ENCODE measurements at regions not wholly inside any gene's neighbourhood (a gene's known extent, or its start where the extent isn't known, plus 50 kb on each side); places are given as distances from the start of the nearest gene placed in this dataset.

DNA sequence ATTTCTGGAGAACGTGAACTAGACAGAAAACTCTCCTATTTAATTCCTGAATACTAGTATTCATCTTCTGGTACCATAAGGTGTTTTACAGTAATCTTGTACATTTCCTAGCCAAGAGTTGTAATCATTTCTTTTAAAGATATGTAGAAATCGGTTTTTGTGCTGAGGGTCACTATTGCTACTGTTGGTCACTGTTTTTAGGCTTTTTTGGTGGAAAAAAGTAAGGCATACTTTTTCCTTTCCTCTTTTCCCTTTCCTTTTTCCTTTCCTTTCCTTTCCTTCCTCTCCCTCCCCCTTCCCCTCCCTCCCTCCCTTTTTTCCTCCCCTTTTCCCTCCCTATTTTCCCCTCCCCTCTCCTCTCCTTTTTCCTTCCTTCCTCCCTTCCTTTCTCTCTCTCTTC lies 706.4 kb upstream of the GOT2 start:
- DNase-seq, result no peak

DNA sequence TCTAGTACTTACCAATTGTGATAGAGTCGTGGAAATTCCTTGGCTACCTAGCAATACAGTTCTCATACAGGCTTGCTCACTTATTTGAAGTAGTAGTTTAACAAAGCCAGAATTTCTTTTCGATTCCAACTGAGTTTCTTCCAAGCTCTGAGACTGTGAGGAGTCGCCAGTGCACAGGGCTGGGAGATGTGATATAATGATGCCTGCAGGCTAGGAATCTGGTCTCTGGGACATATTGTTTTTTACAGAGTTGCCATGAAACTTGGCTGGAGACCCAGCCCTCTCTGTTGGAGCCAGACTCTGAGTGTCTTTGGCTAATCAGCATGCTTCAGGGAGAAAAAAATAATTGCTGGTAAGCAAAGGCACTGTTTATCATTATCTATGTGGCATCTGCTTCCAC lies 698.8 kb upstream of the GOT2 start:
- no peak for DNase-seq

DNA sequence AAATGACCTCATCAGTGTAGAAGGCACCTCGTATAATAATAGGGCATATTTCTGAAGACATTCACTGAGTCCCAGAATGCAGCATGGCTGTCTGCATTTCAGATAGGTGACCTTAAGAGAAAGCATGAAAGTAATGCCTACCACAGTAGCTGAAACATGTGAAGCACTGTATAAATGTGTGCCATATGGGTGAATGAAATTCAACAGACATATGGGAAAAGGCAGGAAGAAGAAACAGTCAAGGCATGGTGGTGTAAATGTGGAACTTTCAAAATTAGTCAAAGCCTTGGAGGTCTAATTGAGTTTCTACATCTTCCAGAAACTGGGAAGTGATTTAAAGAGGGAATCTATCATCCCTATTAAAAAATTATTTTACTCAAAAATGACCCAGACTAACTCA lies 698.2 kb upstream of the GOT2 start:
- no peak for DNase-seq

DNA sequence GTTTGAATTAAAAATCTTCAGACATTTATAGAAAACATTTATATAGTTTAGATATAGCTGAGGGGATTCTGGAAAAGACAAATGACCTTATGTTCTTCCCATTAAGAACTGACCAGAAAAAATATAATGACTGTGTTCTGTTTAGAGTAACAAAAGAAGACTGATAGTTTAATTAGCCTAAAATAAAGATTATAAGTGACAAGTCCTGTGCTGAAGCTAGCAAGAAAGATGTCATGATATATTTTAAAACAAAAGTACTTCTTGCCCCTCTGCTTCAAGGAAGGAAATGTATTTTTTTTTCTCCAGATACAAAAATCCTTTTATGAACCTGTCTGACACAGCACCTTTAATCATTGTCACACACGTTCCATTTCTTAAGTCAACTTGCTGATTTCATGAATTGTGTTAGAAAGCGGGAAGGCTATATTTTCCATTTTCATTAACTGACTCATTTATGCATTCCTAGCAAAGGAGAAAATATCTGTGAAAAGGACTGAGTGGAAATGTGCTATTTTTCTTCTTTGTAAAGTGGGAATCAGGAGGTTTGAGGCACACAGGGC lies 690.7 kb upstream of the GOT2 start:
- DNase-seq, result no peak

DNA sequence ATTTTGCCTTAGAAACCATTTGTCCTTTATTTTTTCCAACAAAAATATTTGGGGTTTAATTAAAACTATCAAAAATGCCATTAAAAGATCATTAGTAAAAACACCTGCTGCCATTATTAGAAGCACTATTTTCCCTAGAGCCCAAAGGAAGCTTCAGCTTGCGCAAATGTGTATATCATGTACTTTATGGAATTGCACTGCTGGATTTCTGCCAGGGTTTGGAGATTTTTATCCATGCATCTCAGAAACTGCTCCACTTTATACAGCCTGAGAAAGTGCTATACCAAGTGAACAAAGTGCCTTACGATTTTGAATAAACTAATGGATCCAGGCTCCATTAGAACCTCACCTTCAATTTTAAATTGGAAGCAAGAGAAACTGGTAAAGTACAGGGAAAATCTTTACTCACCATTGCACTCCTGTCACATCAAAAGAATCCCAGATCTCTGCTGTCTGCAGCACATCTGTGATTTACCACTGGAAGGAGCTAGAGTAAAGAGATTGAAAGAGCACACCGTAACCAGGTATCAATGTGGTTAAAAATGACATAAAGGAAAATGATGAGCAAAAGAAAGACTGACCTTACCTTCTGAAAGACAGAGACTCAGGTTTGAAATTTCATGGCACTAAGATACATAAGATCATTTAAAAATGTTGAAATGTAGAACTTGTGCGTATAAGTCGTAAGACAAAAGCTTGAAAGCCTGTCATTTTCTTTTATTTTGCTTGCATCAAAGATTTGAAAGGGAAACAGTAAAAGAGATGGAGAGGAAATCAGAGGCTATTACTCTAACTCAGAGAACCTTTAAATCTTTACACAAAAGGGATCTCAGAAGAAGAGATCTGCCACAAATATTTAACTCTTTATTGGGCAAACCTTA lies 678.1 kb upstream of the GOT2 start:
- DNase-seq, result no peak

DNA sequence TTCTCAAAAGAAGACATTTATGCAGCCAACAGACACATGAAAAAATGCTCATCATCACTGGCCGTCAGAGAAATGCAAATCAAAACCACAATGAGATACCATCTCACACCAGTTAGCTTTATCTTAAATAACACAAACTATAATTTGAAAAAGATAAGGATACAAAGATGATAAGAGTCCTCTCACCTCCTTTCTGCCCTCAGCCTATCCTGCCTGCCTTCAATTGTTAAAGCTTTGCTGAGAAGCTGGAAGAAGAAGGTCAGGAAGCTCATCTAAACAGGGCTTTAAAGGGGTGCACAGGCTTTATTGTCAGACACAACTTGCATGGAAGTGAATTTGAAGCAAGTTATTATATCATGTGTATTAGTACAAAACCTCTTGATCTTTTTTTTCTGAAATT lies 676.3 kb upstream of the GOT2 start:
- no peak for DNase-seq

DNA sequence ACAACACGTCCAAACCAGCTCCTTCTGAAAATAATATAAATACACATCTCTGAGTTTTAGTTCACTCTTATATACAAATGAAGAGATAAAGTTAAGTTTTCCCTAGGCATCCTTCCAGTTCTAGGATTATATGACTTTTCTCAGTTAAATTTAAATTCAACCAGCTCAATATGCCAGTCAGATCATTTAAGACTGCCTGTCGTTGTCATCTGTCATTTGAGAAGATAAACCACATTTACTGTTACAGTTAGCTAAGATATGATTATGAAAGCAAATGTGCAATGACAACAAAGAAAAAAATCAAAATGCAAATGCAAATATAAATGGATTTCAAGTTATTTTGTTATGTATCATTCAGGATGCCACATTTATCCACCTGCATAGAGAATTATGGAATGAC lies 671.7 kb upstream of the GOT2 start:
- no peak for DNase-seq

DNA sequence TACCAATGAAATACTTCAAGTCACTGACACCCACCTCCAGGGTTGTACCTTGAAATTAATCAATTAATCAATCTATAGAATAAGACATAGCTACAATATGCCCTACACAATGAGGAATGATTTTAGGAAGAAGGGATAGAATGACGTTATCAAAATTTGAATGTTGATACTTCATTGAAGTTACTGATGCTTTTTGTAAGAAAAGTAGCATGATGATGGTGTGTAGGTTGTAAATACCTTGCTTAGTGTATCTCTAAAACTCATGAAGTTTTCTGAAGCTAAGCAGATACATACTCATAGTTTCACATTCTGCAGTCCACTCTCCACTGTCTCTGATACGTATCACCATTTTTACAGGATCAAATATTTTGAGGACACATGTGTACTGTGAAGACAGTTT lies 670.4 kb upstream of the GOT2 start:
- no peak for DNase-seq

DNA sequence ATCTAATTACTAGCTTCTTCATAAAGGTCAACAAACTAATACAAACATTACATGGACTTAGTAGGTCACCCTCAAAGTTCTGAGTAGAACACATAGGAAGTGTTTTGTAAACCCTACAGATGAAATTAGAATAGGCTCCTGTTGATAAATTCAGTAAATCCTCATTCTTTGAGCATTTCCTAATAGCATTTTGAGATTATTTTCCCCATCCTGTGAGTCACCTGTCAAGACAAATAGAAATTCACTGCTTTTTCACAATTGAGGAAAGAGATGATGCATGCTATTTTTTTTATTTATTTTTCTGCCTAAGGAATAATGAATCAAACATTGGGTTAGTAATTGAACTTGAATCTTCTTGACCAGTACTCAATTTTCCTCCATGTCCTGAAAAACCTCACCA lies 666.7 kb upstream of the GOT2 start:
- no peak for DNase-seq

DNA sequence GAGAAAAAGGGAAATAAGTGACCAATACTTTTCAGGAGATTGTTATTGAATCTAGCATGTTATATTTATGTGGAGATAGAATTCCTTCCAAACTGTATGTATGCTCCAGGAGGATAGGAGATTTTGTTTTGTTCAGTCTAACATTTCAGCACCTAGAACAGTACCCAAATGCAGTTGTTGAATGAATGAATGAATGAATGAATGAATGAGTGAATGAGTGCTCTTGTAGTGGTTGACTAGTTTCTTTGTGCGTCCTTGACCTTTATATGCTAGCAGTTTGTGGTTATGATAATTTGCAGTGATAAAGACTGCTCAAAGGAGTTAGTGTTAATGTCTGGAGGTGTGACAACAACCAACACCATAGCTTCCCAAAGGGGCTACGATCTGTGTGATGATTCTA lies 663.5 kb upstream of the GOT2 start:
- no peak for DNase-seq

DNA sequence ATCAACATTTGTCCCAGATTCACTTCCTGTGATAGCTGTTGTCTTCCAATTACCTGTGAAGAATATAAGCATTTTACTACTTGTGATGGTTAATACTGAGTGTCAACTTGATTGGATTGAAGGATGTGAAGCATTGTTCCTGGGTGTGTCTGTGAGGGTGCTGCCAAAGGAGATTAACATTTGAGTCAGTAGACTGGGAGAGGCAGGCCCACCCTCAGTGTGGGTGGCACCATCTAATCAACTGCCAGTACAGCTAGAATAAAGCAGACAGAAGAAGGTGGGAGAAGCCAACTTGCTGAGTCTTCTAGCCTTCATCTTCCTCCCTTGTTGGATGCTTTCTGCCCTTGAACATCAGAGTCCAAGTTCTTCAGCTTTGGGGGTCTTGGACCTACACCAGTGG lies 660.4 kb upstream of the GOT2 start:
- no peak for DNase-seq

DNA sequence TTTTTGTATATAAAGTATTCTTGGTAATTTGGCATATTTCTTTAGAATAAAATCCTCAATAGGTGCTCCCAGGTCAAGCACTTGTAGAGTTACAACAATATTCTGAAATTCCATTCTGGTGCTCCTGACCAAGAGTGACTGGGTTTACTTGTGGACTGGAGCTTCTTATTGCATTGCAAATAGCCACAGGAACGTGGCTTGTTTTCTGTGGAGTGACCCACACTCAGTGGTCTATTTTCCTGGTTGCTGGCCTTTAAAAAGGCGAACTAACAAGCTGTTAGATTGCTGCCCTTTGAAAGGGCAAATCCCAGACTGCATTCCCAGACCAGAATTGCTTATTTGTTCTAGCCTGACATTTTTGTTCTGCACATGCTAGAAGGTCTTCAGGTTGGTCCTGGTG lies 658.8 kb upstream of the GOT2 start:
- no peak for DNase-seq

DNA sequence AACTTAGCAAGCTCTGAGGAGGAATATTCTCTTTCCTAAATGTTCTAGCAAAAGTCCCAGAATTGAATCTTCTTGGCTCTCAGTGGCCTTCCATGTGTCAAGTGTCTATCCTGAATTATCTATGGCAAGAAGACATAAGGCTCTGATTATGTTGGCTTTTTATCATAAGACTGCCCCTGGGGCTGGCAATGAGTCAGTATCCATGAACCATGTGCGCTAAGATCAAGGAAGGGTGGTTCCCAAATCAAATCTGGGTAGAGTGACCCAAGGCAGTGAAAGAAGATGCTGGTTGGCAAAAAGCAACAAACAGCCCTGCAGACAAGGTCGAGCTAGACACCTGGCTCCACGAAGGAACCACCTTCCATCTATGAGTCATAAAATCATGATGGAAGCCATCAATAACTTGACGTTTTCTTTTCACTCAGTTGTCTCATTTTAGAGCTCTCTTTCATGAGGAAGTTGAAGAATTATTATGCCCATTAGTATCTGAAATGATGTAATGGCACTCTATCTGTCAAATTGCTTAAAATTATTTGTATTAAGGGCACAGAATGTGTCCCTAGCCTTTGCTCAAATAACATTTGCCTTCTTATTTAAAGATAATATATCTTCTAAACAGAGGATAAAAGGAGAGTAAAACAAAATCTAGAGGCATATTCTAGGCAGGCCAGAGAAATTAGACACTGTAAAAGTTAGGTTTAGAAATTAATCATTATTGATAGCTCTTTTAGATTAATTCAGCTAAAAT lies 657.7 kb upstream of the GOT2 start:
- no peak for DNase-seq

DNA sequence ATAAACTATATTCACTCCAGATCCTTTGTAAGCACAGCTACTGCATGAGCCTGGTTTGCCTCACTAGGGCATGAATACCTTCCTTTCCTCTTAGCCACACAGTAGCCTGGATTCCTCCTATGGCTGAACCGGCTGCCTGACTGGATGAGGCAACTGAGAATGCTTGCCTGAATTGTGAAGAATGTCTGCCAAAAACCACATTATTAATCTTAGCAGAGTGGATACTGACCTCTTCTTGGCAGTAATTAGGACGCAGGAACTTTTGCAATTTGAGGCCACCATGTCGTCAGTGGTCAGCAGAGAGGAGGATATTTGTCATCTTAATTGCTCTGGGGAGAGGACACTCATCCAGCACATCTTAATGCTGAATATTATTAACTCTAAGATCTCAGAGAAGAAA lies 651.8 kb upstream of the GOT2 start:
- DNase-seq, result no peak

DNA sequence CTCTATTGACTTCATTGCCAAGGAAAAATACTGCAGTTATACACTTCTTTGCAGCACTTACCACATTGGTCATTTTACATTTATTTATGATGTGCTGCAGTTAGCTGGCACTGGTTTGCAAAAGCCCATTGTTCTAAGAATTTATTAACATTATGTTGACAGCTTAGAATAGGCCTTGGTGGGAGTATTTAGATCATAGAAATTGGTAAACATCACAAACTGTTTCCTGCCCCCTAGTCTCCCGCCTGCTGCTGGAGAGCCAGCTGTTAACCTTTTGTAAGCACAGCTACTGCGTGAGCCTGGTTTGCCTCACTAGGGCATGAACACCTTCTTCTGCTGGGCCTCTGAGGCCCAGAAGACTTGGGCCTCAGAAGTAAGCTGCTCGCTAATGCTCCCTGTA lies 651.4 kb upstream of the GOT2 start:
- no peak for DNase-seq

DNA sequence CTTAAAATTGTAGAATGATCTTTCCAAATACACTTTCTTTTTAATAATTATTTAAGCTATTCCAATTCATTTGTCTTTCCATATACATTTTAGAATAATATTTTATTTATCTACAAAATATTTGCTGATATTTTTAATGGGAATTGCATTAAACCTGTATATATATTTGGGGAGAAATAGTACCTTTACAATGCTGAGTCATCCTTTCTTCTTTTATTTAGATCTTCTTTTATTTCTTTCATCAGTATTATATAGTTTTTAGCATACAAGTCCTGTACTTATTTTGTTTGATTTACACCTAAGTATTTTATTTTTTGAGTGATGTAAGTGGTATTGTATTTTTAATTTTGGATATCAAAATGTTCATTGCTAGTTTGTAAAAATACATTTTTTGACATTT lies 639.5 kb upstream of the GOT2 start:
- no peak for DNase-seq

DNA sequence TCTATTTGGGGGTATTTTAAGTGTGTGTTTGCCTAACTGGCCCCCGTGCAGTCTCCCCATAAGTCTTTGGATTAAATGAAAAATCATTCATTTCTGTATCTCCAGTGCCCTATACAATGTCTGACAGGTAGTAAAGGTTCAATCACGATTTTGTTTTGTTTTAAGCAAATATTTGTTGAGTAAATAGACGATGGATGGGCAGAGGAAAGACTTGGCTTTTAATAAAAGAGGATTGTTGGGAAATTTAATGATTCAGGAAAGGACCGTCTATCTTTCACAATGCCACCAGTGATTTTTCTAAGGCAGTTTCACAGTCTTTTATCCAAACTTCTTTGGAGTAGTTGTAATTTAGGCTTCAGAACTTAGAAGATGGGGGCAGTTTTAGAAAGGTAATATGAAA lies 636.6 kb upstream of the GOT2 start:
- no peak for DNase-seq

DNA sequence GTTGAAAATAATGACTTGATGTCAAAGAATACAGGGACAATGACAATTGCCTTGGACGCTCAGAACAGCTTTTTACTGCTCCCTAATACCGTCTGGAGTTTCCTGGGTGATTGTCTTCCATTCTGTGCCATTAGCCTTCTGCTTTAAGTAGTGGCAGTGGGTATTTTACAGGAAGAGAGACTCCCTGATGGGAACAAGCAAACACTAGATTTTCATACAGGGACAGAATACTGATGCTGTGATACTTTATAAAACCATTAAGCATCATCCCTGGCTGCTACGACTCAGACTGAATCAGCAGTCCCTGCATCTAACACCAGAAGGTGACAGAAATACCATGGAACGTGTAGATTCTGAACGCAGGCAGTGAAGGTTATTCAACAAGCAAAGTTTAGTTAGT lies 635.4 kb upstream of the GOT2 start:
- DNase-seq, result no peak

DNA sequence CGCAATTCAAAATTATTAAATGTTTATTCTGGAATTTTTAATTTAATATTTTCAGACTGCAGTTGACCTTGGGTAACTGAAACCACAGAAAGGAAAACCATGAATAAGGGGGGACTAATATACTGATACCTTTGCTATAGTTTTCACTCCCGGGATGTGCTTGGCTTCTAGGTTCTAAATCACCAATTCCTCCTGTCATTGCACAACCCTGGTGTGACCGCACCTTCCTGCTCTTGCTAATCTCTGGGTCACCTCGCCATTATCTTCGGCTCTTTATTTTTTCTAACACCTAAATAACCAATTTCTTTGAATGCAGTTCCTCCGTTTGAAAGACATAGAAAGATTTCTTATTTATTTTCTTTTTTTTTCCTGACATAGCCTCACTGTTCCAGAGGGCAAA lies 634.5 kb upstream of the GOT2 start:
- DNase-seq, result no peak

DNA sequence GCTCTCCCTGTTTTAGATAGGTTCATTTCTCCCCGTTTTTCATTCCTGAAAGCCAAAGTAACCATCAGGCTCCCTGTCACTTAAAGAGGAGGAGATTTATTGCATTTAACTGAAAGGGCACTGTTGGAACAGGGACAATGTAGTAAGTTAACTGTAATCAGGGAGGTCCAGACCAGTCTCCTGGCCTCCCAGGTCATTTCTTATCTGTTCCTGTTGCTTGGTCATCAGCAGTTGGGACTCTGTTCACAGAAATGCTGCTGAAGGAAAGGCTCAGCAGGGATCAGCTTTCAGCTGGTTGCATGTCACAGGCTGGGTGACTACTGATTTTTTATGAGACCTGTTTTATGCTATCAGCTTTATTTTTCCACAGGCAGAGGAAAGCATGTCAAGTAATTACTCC lies 622.6 kb upstream of the GOT2 start:
- DNase-seq, result no peak

DNA sequence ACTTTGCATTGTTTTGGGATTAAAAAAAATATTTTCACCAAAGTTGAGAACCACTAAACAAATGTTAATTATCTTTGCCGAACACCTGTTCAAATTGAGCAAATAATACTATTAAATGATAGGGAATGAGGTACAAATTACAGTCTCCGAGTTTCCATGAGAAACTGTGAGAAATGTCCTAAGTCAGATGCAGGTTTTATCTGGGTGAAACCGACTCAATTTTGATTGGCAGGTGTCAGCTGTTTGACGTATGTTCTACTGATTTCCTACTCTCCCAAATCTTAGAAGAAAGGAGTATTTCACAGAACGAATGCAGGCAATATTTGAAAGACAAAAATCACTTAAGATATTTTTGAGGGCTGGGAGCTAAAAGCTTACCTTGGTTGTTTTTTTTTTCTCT lies 622.0 kb upstream of the GOT2 start:
- no peak for DNase-seq

DNA sequence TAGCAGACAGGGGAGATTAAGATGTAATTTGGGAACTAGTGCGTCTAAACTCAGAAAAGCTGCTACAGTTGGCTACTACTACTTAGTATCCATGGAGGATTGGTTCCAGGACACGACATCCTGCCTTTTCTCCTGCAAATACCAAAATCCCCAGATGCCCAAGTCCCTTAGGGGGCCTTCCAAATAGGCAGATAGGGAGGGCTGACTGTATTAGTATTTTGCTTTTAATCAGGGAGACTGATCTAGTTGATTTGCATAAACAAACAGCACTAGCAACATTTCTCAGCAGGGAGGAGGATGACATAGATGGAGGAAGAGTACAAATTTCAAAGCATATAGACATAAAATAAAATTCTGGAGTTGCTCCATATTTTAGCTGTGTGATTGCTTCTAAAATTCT lies 621.6 kb upstream of the GOT2 start:
- no peak for DNase-seq

DNA sequence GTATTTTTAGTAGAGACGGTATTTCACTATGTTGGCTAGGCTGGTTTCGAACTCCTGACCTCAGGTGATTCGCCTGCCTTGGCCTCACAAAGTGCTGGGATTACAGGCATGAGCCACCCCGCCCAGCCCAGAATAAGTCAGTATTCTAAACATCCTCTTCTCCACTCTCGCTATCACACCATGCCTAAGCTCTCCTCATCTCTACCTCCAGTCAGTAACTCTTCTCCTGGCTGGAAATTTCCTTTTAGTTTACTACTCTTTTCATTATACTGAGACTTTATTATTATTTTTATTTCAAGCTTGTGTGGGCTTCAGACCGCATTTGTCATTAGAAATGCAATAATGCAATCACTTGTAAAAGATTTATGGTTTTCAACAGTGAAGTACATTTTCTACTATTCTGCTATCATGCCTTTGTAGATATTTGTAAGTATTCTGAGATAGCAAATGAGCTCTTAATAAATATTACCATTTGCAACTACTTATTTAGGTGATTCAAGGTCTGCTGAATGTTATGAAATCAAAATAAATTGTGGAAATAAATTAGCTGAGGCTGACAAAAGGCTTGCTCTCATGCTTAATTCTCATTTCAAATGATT lies 617.3 kb upstream of the GOT2 start:
- no peak for DNase-seq

DNA sequence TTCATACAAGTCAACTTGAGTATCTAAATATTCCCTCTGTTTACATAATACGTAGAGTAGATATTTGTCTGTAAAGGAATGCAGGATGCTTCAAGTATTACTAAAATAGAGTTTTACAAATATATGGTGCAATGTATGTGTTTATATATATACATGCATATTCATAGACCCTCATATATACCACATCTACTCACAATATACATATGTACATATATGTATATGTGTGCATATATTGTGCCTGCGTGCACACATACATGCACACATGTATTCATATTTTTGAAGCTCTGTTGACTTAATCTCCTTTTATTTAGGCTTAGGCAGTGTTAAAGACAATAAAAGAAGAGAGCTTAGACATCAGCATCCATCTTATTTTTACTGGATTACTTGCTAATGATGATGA lies 616.6 kb upstream of the GOT2 start:
- no peak for DNase-seq
